ENCODE measurements at regions not wholly inside any gene's neighbourhood (a gene's known extent, or its start where the extent isn't known, plus 50 kb on each side); places are given as distances from the start of the nearest gene placed in this dataset.

- no peak for TF ChIP-seq PRDM15 (CRISPR knock-in tag; IDR thresholded peaks at IDR 0.05)
- no peak for TF ChIP-seq BCL11A (IDR thresholded peaks at IDR 0.05; ENCODE audit: low read depth, low read length)
- TF ChIP-seq E2F8 (IDR thresholded peaks at IDR 0.05; ENCODE audit: low read depth, partially characterized antibody): no peak
- no peak for TF ChIP-seq TARDBP (IDR thresholded peaks at IDR 0.05; ENCODE audit: borderline replicate concordance)
- TF ChIP-seq PKNOX1 (IDR thresholded peaks at IDR 0.05): no peak
Observed at GRCh38 chr5:117161718-117162335, 587.2 kb upstream of the SEMA6A start (continued).

Measured in GM12878 (cell line).